Muscle of arm (tissue), 1 donor: ENCODE measurements at regions not wholly inside any gene's neighbourhood (a gene's known extent, or its start where the extent isn't known, plus 50 kb on each side); places are given as distances from the start of the nearest gene placed in this dataset.
"Not testable (repeated sequence)": the region's sequence is repeated elsewhere in the genome, so short reads cannot be mapped to it uniquely, and the experiment has no call there.

Experiments used
- DNase-seq: peaks from one replicate; pipeline ENCODE4 v3.0.0-alpha.2; 2013

DNA sequence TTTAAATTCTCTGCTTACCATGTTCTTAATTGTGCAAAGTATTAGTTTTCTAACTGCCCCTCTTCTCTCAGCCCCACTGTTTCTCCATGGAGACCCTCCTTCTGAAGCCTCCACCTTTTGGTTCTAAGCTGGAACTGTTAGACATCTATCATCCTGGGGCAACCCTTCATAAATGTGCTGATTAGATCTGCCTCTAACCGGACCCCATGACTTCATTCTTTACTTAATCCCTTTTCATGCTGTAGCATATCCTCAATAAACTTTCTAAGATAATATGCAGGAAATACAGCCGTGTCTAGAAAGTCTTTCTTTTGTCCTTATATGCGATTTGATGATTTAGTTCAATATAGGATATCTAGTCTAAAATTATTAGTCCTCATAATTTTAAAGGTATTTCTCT, 1020.1 kb downstream of the ADGRL2 start:
- DNase-seq = no peak

DNA sequence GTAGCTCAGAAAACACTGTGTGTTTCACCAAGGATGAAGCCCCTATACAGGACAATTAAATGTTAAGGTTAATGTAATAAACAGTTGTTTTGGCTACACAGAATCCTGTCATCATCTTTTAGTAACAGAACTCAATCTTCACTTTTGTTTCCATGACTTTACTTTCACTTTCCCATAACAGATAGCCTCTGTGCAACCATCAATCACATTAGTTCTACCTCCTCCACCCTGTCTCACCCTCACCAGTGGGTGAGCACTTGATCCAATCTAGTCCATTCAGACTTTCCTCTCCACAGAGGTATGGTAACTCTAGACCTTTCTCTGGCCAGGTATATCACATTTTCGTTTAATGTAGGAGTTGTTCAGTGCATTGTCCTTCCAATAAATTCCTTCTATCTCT, 1018.5 kb downstream of the ADGRL2 start:
- peak; percentile 12 for DNase-seq

DNA sequence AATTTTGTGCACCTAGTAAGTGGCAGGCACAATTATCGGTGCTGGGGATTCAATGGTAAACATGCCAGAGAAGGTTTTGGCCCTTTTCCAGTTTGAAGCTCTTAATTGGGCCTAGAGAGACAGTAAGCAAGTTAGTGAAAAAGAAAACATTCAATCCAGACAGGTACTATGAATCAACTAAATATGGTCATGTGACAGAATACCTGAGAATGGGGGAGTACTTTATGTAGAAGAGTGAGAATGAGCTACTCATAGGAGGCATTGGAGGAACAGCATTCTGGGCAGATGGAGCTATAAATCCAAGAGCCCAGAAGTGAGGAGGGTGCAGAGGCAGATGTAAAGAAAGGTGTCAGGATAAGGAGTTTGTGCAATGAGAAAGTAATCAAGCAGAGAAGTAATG, 1017.9 kb downstream of the ADGRL2 start:
- DNase-seq = no peak

DNA sequence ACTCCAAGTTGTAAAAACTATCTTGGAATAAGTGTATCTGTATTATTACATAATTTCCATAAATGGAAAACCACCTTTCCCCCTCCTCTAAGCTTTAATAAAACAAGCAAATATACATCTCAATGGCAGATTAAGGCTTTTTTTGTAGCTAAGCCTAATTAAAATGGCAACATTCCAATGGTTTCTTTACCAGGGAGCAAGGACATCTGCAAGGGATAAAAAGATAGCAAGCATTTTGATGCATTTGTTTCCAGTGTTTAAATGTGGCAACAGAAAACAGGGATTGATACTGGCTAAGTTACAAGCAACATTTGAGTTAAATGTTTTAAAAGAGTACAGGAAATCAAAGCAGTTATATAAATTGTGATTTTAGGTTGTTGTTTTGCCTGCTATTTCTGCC, 1012.7 kb downstream of the ADGRL2 start:
- peak; percentile 11 for DNase-seq

DNA sequence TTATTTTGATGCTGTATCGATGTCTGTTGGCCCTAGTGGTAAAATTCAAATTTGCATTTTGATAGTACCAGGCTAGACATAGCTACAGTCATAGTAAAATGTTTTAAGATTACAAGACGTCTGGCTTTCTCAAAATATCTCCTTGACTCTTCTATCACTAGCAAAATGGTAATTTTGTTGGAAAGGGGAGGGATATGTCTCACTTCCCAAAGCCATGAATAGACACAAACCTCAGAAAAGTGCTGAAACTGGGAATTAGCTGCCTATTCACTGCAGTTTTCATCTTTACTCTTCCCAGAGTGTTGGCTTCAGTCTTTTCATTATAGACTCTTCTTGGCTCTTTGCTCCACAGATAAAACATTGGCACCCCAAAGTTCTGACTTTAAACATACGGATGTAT, 1009.9 kb downstream of the ADGRL2 start:
- DNase-seq = no peak

DNA sequence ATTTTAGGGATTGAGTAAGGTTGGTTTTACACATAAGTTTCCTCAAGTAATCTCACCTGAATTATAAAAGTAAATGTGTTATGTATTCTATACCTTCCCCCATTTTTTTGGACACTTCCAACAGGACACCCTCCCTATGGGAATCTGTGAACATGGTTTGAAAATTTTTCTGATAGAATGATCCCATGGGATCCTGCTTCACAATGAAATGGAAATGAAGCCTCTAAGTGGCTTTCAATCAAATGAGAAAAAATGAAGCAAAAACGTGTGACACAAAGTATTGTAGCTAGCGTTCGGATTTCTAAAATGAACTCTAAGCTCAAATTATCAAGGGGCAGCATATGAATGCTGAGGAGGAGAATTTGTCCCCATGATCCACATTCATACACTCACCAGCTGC, 1006.8 kb downstream of the ADGRL2 start:
- no peak for DNase-seq

DNA sequence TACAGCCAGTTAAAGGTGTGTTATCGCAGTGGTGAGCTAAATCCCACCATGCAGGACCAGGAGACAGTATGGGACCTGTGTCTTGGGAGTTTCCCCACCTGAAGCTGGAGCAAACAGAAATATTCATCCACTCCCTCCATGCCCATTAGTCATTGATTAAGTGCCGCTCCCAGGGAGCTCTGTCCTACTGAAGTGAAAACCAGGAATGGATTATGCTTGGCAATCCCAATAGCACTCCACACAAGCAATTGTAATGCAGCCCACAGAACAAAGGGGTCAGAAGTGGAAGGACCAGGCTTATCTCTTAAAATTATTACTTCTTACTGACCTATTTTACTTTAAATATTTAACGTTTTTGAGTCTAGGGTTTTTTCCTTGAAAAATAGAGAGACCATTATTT, 1005.4 kb downstream of the ADGRL2 start:
- DNase-seq = no peak

DNA sequence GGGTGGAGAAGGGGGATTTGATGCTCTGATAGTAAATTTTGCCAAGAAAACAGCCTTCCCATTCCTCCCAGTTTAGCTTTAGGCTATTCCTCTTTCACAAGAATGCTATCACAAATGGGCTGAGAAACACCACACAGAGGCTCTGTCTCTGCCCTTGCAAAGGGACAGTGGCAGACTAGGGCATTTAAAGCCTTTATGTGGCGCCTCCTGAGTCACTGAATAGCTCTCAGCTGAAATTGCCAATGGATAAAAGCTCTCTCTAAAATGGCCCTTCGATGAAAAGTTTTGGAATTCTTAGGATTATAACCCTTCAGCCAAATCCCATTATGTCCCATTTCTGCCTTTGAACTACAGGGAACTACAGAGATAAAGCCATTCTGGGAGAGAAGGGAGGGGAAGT, 1000.4 kb downstream of the ADGRL2 start:
- no peak for DNase-seq

DNA sequence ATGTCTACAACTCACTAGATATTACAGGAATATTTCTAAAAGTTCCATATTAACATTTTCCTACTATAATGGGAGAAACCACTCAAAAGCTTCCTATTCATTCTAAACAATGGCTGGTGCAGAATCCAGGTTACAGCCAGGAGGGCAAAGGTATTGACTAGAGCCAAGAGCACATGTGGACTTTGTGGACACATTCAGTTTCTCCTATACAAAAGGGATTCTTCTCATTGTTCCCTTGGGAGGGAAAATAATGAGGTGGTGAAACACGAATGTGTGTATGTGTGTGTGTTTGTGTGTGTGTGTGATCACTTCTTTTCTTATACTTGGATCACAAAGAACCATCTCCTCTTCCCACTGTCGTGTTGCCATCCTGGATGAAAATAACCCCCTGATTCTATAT, 1000.0 kb downstream of the ADGRL2 start:
- no peak for DNase-seq

DNA sequence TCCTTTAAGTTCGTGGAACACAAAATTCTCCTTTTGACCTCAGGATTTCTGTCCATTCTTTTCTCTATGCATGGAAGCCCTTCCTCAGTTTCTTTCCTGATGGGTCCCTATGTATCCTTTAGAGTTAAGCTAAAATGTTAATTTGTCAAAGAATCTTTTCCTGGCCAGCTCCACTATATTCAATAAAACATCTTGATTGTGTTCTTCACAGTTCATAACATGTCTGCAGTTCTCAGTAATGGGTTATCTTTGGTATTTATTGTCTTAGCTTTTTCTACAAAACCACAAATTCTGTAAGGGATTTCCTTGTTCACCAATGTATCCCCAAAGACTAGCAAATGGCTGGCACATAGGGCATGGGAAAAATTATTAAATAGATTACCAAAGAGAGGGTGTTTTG, 998.5 kb downstream of the ADGRL2 start:
- no peak for DNase-seq

DNA sequence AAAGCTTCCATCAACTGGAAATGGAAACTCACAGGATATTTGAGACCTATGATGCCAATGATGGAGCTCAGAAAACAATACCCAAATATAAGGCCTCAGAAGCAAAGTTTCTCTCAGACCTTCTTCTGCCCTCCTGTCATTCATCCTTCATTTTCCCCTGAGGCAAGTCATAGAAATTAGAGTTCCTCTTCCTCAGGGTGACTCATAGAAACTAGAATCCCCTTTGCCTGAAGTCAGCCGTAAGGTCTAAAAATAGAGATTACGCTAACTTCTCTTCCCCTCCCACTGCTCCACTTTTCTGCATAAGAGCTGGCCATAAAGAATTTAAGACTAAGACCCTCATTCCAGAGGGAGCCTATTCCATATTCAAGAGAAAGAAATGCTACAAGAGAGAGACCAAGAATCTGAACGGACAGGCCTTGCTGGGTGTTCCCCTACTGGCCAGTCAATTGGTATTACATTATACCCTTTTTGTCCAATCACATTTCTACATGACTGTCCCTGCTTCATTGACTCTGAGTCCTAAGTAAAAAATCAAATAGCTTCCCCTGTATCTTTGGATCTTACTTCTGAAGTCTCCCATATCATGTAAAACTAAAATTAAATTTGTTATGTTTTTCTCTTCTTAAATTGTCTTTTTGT, 994.9 kb downstream of the ADGRL2 start:
- DNase-seq = no peak

DNA sequence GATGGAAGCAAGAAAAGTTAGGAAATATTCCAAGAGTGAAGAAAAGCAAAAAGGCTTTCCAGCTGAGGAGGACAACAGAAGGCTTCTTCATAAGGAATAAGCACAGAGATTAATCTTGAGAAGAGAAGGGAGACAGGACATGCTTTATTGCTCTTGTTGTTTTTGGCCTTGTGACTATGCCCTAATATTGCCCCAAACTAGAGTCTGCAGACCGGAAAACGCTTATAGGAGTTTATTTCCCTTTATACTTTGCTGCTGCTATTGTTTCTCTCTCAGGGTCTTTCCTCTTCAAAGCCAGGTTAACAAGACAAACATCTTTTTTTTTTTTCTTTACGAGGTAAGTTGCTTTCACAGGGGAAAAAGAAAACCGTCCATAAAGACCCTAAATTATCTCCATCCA, 991.4 kb downstream of the ADGRL2 start:
- DNase-seq = no peak

DNA sequence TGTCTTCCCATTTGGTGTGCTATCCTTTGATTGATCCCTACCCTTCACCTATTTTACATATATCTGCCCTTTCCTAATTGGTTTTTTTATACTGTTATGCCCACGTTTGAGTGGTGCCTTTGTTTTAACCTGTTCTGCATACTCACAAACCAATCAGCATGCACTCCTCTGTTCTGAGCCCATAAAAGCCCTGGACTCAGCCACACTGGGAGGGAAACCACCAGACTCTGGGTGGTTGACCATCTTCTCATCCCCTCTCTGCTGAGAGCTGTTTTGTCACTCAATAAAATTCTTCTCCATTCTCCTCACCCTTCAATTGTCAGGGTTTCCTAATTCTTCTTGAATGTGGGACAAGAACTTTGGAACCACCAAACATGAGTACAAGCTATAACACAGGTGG, 989.8 kb downstream of the ADGRL2 start:
- DNase-seq = no peak

DNA sequence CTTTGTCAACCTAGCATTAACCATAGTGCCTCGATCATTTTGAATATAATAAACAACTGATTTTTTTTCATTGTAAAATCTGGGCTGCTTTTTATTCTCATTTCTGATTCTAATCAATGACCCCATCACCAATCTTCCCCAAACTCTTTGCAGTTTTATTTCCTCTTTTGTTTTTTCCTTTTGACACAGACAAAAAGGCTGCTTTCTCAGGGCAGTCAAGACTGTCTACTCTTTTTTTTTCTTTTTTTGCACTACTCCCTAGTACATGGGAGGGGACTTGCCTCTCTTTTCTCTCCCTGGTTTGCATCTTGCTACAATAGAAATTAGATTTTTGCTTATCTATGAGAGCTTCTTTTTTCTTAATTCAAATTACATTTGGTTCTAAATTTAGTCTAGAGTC, 987.9 kb downstream of the ADGRL2 start:
- DNase-seq = no peak

DNA sequence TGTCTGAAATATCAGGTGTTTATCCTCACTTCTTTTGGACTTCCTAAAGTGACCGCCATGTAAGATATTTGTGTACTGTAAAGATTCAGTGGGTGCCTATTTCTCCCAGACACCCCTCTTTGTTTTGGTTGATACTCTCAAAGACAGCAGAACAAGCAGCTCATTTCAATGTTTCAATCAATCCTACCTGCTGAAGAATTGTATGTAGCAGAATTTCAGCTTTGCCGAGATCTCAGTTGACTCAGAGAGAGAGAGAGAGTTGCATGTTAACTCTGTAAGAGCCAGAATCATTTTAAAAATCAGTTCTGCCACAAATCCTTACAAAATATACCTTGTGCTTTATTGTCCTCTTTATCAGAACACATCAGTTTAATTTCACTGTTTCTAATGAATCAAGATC, 987.3 kb downstream of the ADGRL2 start:
- no peak for DNase-seq

DNA sequence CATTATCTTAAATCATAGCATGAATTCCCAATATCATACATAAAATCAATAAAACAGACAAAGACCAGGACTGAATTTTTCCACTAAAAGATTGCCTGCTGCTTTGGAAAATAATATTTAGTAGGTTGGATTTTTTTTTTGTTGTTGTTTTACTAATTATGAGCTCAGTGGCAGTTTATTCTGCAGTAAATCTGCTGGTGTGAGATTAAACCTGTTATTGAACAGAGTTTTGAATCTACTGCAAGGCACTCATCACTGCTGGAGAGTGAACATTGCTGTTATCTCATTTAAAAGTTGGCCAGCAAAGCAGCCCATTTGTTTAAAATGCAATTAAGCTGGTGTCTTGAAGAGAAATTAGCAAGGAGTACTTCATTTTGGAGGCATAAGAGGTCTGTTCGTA, 986.1 kb downstream of the ADGRL2 start:
- no peak for DNase-seq

DNA sequence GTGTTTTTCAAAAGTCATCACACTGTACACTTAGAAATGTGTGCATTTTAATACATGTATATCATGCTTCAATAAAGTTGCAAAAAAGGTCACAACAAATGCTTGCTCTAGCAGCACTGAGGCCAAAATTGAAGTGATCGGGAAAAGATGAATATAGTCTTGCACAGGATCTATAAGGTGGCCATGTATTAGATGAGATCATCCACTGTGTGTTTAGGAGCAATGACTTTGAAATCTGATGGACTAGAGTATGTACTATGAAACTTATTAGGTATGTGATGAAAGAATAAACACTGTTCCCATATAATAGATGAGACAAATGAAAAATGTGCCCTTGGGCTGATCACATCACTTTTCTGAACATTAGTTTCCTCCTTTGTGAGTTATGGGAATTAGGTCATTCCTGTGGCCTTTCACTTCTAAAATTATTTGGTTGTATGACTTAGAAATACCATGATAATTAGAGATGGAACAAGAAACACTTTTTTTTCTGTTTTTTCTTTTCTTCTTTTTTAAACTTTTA, 984.6 kb downstream of the ADGRL2 start:
- no peak for DNase-seq

DNA sequence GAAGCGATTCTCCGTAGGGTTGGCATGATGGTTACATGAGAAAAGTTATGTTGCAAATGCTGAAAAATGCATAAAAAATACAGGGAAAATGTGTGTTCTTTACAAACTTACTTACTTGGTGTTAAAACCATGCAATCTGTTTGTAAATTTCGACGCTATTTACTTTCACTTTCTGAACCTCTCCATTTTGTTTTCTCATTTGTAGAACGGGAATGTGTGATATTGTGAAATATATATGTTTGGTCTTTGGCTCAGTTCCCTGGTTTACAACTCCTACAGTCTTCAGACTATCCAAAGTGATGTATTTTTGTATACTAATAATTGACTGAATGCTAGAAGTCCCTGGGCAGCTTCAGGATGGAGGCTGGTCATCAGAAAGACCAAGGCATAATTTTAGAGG, 982.3 kb downstream of the ADGRL2 start:
- DNase-seq = no peak

DNA sequence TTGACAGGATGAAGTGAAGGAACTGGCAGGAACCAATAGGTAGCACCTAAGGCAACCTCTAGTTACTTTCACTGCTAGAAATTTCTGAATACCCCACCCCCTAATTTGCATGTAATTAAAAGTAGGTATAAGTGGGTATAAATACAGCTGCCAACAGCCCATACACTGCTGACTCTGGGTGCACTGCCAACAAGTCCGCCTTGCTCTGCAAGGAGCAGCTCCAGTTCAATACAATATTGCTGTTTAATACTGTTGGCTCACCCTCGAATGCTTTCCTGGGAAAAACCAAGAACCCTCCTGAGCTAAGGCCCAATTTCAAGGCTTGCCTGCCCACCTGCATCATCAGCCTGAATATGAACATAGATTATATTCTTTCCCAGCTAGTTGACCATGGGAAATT, 981.9 kb downstream of the ADGRL2 start:
- DNase-seq = no peak

DNA sequence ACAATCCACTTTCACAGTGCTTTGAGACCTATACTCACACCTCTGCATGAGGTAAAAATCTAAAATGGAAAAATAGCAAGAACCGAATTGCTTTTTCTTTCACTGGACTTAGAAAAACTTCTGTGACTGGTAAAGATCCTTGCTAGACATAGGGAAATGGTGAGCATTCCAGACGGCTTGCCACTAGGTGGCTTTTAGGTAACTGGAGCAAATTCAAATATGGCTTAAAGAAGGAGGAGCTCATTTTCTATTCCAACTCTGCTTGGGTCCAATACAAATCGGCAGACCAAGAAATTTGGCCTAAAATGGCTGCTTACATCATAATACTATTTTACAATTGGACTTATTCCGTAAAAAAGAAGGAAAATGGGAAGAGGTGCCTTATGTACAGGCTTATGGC, 977.9 kb downstream of the ADGRL2 start:
- DNase-seq = no peak

DNA sequence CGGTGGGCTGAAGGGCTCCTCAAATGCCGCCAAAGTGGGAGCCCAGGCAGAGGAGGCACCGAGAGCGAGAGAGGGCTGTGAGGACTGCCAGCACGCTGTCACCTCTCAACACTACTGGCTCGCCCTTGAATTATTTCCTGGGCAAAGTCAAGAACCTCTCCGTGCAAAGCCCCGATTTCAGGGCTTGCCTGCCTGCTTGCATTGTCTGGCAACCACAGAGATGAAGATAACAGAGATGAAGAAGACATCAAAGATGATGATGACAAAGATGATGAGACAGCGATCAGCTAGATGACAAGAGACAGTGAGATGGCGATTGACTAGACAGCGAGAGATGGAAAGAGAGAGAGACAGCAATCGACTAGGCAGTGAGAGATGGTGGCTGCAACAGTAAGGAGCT, 976.5 kb downstream of the ADGRL2 start:
- no peak for DNase-seq

DNA sequence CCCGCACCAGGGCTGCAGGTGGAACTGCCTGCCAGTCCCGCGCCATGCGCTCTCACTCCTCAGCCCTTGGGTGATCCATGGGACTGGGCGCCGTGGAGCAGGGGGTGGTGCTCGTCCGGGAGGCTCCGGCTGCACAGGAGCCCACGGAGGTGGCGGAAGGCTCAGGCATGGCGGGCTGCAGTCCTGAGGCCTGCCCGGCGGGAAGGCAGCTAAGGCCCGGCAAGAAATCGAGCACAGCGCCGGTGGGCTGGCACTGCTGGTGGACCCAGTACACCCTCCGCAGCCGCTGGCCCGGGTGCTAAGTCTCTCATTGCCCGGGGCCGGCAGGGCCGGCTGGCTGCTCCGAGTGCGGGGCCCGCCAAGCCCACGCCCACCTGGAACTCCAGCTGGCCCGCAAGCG, 976.0 kb downstream of the ADGRL2 start:
- DNase-seq = not testable (repeated sequence)

DNA sequence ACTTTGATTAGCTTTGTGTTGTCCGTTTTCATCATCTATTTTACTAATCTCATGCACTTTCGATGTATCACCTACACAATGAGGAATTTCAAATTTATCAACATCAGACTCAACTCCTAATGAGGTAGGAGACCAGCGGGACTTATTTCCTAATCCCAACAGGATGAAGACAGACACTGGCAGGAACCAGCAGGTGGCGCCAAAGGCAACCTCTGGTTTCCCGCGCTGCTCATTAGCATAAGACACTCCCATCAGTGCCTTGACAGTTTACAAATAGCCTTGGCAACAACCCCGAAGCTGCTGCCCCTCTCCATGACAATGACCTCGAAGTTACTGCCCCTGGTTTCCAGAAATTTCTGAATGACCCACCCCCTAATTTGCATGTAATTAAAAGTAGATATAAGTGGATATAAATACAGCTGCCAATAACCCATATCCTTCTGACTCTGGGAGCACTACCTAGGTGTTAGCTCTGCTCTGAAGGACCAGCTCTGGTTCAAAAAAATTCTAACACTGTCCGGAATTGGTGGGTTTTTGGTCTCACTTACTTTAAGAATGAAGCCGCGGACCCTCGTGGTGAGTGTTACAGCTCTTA, 974.8 kb downstream of the ADGRL2 start:
- no peak for DNase-seq
